WTC11 (cell line): ENCODE measurements at regions not wholly inside any gene's neighbourhood (a gene's known extent, or its start where the extent isn't known, plus 50 kb on each side); places are given as distances from the start of the nearest gene placed in this dataset.
"Not testable (repeated sequence)": the region's sequence is repeated elsewhere in the genome, so short reads cannot be mapped to it uniquely, and the experiment has no call there.

ENCODE experiments used
- ATAC-seq: fragments of 200-7000 bp; cut with Tn5 transposase; 2 replicates; pipeline ENCODE4 v1.10.0; 2021; ENCODE audit warnings: mild to moderate bottlenecking, moderate library complexity
- CTCF ChIA-PET: fragments of 300-600 bp; sonication (Branson Sonifier 250); formaldehyde crosslinking; loops from one replicate; lab custom pipeline; 2021; ENCODE audit warnings: antibody characterized with exemption; lab: Charles Lee
- POLR2A ChIA-PET: fragments of 350-600 bp; sonication (Branson Sonifier 250); formaldehyde crosslinking; loops from one replicate; lab custom pipeline; 2021; ENCODE audit warnings: antibody characterized with exemption; lab: Charles Lee
- DNase-seq: peaks from one replicate; pipeline ENCODE4 v3.0.0; 2021; ENCODE audit warnings: low spot score
- H3K27ac Mint-ChIP-seq: 2 replicates; pipeline ENCODE4 v1.8.0; 2021; ENCODE audit warnings: mixed read lengths
- H3K27me3 Mint-ChIP-seq: 2 replicates; pipeline ENCODE4 v1.8.0; 2021; ENCODE audit warnings: low read depth, mild to moderate bottlenecking, moderate library complexity, mixed read lengths
- H3K36me3 Mint-ChIP-seq: 2 replicates; pipeline ENCODE4 v1.8.0; 2021; ENCODE audit warnings: mixed read lengths
- H3K4me1 Mint-ChIP-seq: 2 replicates; pipeline ENCODE4 v1.8.0; 2022; ENCODE audit warnings: mixed read lengths
- H3K4me3 Mint-ChIP-seq: 2 replicates; pipeline ENCODE4 v1.8.0; 2021; ENCODE audit warnings: mild to moderate bottlenecking, moderate library complexity, mixed read lengths
- H3K9me3 Mint-ChIP-seq: 2 replicates; pipeline ENCODE4 v1.8.0; 2021; ENCODE audit warnings: mixed read lengths
- AFF4 ChIP-seq: sonication (generic); formaldehyde crosslinking; IDR thresholded peaks from 2 replicates; pipeline ENCODE4 v1.8.1; 2023; ENCODE audit warnings: mild to moderate bottlenecking, missing genetic modification reagents, borderline replicate concordance
- ELF4 ChIP-seq: sonication (generic); formaldehyde crosslinking; IDR thresholded peaks from 2 replicates; pipeline ENCODE4 v1.8.1; 2022; ENCODE audit warnings: low read depth, mild to moderate bottlenecking, moderate library complexity, missing genetic modification reagents
- ETV6 ChIP-seq: sonication (generic); formaldehyde crosslinking; IDR thresholded peaks from 2 replicates; pipeline ENCODE4 v1.8.1; 2022; ENCODE audit warnings: mild to moderate bottlenecking, missing genetic modification reagents
- GRHL2 ChIP-seq: fragments of 250-450 bp; sonication (Bioruptor Pico); IDR thresholded peaks from 2 replicates; pipeline ENCODE4 v1.8.0; 2022; ENCODE audit warnings: mild to moderate bottlenecking, moderate library complexity; ENCODE audit not compliant: insufficient replicate concordance, severe bottlenecking
- KAT7 ChIP-seq: sonication (generic); formaldehyde crosslinking; IDR thresholded peaks from 2 replicates; pipeline ENCODE4 v1.8.1; 2023; ENCODE audit warnings: missing genetic modification reagents, mild to moderate bottlenecking, borderline replicate concordance
- MAX ChIP-seq: sonication (generic); formaldehyde crosslinking; IDR thresholded peaks from 2 replicates; pipeline ENCODE4 v1.8.0; 2022; ENCODE audit warnings: mild to moderate bottlenecking, missing genetic modification reagents
- OVOL2 ChIP-seq: fragments of 250-450 bp; sonication (Bioruptor Pico); IDR thresholded peaks from 2 replicates; pipeline ENCODE4 v1.9.0; 2021; ENCODE audit warnings: mild to moderate bottlenecking, borderline replicate concordance
- RORB ChIP-seq: fragments of 250-450 bp; sonication (Bioruptor Pico); IDR thresholded peaks from 2 replicates; pipeline ENCODE4 v1.9.0; 2021; ENCODE audit warnings: mild to moderate bottlenecking
- SMAD3 ChIP-seq: sonication (generic); formaldehyde crosslinking; IDR thresholded peaks from 2 replicates; pipeline ENCODE4 v1.8.0; 2022; ENCODE audit warnings: missing genetic modification reagents, mild to moderate bottlenecking, borderline replicate concordance
- ZNF317 ChIP-seq: sonication (generic); formaldehyde crosslinking; IDR thresholded peaks from 2 replicates; pipeline ENCODE4 v1.8.1; 2023; ENCODE audit warnings: low read depth, mild to moderate bottlenecking, moderate library complexity, missing genetic modification reagents, borderline replicate concordance
- ZNF396 ChIP-seq: fragments of 250-450 bp; sonication (Bioruptor Pico); IDR thresholded peaks from 2 replicates; pipeline ENCODE4 v1.8.0; 2021; ENCODE audit warnings: mild to moderate bottlenecking, moderate library complexity, borderline replicate concordance
- TF ChIP-seq, protein P1 (sequence below): fragments of 250-450 bp; sonication (Bioruptor Pico); IDR thresholded peaks from 2 replicates; pipeline ENCODE4 v1.9.0; 2021; ENCODE audit warnings: moderate library complexity, mild to moderate bottlenecking, inconsistent platforms, borderline replicate concordance
- TF ChIP-seq, protein P2 (sequence below): sonication (generic); formaldehyde crosslinking; IDR thresholded peaks from 2 replicates; pipeline ENCODE4 v1.8.0; 2023; ENCODE audit warnings: missing genetic modification reagents
- TF ChIP-seq, protein P3 (sequence below): fragments of 250-450 bp; sonication (Bioruptor Pico); IDR thresholded peaks from 2 replicates; pipeline ENCODE4 v1.9.0; 2021; ENCODE audit warnings: mild to moderate bottlenecking
- TF ChIP-seq, protein P4 (sequence below): sonication (generic); formaldehyde crosslinking; IDR thresholded peaks from 2 replicates; pipeline ENCODE4 v1.8.1; 2023; ENCODE audit warnings: mild to moderate bottlenecking, moderate library complexity, missing genetic modification reagents

GRCh38 chr6:166251211-166251610, 57.0 kb downstream of the PRR18 start:
- DNase-seq = no peak
- Mint-ChIP-seq H3K9me3 (no peaks in the 10 kb centered on the region), H3K4me3 (no peak overlapping the region), H3K27ac (no peak overlapping the region; the same call in 1 of the 2 replicates), H3K4me1 (peaks cover 9% of the 10 kb centered on the region), H3K36me3 (no peaks in the 10 kb centered on the region), H3K27me3 (peaks cover 66% of the 10 kb centered on the region)
- ChIA-PET CTCF (interaction anchor here (0.6 to 0.8 kb wide), 2 partner anchors 15 to 103 kb away, joined by 3 read pairs; no protein-coding TSS in a partner anchor), POLR2A (no interaction called here)
- TF ChIP-seq, protein P1, sequence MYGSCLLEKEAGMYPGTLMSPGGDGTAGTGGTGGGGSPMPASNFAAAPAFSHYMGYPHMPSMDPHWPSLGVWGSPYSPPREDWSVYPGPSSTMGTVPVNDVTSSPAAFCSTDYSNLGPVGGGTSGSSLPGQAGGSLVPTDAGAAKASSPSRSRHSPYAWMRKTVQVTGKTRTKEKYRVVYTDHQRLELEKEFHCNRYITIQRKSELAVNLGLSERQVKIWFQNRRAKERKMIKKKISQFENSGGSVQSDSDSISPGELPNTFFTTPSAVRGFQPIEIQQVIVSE = no peak
- TF ChIP-seq ZNF396 (no peak), ZNF317 (CRISPR knock-in tag) (no peak), MAX (no peak), OVOL2 (CRISPR knock-in tag) (no peak), SMAD3 (CRISPR knock-in tag) (no peak), ELF4 (CRISPR knock-in tag) (no peak), KAT7 (no peak), ETV6 (CRISPR knock-in tag) (no peak), RORB (no peak), AFF4 (no peak)
- TF ChIP-seq, protein P2, sequence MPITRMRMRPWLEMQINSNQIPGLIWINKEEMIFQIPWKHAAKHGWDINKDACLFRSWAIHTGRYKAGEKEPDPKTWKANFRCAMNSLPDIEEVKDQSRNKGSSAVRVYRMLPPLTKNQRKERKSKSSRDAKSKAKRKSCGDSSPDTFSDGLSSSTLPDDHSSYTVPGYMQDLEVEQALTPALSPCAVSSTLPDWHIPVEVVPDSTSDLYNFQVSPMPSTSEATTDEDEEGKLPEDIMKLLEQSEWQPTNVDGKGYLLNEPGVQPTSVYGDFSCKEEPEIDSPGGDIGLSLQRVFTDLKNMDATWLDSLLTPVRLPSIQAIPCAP = no peak
- TF ChIP-seq, protein P3, sequence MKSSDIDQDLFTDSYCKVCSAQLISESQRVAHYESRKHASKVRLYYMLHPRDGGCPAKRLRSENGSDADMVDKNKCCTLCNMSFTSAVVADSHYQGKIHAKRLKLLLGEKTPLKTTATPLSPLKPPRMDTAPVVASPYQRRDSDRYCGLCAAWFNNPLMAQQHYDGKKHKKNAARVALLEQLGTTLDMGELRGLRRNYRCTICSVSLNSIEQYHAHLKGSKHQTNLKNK (CRISPR knock-in tag) = no peak
- TF ChIP-seq, protein P4, sequence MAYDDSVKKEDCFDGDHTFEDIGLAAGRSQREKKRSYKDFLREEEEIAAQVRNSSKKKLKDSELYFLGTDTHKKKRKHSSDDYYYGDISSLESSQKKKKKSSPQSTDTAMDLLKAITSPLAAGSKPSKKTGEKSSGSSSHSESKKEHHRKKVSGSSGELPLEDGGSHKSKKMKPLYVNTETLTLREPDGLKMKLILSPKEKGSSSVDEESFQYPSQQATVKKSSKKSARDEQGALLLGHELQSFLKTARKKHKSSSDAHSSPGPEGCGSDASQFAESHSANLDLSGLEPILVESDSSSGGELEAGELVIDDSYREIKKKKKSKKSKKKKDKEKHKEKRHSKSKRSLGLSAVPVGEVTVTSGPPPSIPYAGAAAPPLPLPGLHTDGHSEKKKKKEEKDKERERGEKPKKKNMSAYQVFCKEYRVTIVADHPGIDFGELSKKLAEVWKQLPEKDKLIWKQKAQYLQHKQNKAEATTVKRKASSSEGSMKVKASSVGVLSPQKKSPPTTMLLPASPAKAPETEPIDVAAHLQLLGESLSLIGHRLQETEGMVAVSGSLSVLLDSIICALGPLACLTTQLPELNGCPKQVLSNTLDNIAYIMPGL = no peak
- ATAC-seq = no peak

DNA sequence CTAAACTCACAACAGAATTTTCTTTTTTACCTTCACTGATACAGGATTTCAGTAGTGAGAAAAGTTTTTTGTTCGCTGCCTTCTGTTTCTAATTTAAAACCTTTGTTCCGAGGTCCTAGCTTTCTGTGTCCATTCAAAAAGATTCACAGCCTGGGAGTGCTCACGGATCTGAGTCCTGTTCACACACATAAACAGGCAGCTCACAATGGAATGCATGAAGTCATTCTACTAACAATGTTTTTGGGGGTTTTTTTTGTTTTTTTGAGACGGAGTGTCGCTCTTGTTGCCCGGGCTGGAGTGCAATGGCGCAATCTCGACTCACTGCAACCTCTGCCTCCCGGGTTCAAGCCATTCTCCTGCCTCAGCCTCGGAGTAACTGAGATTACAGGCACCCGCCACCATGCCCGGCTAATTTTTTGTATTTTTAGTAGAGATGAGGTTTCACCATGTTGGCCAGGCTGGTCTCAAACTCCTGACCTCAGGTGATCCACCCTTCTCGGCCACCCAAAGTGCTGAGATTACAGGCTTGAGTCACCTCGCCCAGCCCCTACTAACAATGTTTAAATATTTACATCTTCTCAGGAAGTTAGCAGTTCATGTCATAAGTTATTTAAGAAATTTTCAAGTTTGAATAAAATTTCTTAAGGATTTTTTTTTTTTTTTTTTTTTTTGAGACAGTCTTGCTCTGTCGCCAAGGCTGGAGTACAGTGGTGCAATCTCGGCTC, 59.0 kb downstream of the PRR18 start:
- H3K27ac Mint-ChIP-seq, H3K36me3 Mint-ChIP-seq, H3K9me3 Mint-ChIP-seq, H3K4me1 Mint-ChIP-seq, ATAC-seq, H3K4me3 Mint-ChIP-seq, DNase-seq, POLR2A ChIA-PET: not testable (repeated sequence)
- CTCF ChIA-PET = interaction anchor here (1.3 kb wide), 1 partner anchor 151 kb away, joined by 3 read pairs; no protein-coding TSS in a partner anchor
- peaks cover 52% of the 10 kb centered on the region for H3K27me3 Mint-ChIP-seq

- peaks cover 17% of the 10 kb centered on the region for H3K4me1 Mint-ChIP-seq
- H3K27me3 Mint-ChIP-seq = peaks cover 23% of the 10 kb centered on the region
- ATAC-seq = no peak
- no peak overlapping the region for H3K27ac Mint-ChIP-seq
- POLR2A ChIA-PET = no interaction called here
- DNase-seq = no peak
- TF ChIP-seq GRHL2 (CRISPR knock-in tag) = no peak
- H3K9me3 Mint-ChIP-seq = no peaks in the 10 kb centered on the region
- CTCF ChIA-PET = no interaction called here
- H3K4me3 Mint-ChIP-seq = no peak overlapping the region
- no peaks in the 10 kb centered on the region for H3K36me3 Mint-ChIP-seq
Observed at GRCh38 chr6:166245148-166245547, 63.0 kb downstream of the PRR18 start.
